22Rv1 (cell line): ENCODE measurements at regions not wholly inside any gene's neighbourhood (a gene's known extent, or its start where the extent isn't known, plus 50 kb on each side); places are given as distances from the start of the nearest gene placed in this dataset.

Source experiments
- ZFX ChIP-seq: fragments of 450-650 bp; IDR thresholded peaks from 2 replicates; pipeline ENCODE4 v1.6.1; 2017; ENCODE audit warnings: antibody characterized with exemption, borderline replicate concordance
- TF ChIP-seq, protein P1 (sequence below): fragments of 450-650 bp; IDR thresholded peaks from 2 replicates; pipeline ENCODE4 v1.5.1; 2017; ENCODE audit warnings: mild to moderate bottlenecking

GRCh38 chr16:48852458-48852857 is 242.5 kb upstream of the N4BP1 start:
- TF ChIP-seq, protein P1, sequence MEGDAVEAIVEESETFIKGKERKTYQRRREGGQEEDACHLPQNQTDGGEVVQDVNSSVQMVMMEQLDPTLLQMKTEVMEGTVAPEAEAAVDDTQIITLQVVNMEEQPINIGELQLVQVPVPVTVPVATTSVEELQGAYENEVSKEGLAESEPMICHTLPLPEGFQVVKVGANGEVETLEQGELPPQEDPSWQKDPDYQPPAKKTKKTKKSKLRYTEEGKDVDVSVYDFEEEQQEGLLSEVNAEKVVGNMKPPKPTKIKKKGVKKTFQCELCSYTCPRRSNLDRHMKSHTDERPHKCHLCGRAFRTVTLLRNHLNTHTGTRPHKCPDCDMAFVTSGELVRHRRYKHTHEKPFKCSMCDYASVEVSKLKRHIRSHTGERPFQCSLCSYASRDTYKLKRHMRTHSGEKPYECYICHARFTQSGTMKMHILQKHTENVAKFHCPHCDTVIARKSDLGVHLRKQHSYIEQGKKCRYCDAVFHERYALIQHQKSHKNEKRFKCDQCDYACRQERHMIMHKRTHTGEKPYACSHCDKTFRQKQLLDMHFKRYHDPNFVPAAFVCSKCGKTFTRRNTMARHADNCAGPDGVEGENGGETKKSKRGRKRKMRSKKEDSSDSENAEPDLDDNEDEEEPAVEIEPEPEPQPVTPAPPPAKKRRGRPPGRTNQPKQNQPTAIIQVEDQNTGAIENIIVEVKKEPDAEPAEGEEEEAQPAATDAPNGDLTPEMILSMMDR = no peak
- no peak for TF ChIP-seq ZFX
